HG03469 (cell line): ENCODE measurements at regions not wholly inside any gene's neighbourhood (a gene's known extent, or its start where the extent isn't known, plus 50 kb on each side); places are given as distances from the start of the nearest gene placed in this dataset.
"Not testable (repeated sequence)": the region's sequence is repeated elsewhere in the genome, so short reads cannot be mapped to it uniquely, and the experiment has no call there.

Experiments
- ATAC-seq: cut with Tn5 transposase; IDR thresholded peaks from one replicate; pipeline ENCODE4 v1.9.1; 2021; ENCODE audit warnings: mild to moderate bottlenecking, moderate library complexity, moderate number of reproducible peaks; ENCODE audit not compliant: unreplicated experiment

- ATAC-seq, result no peak
These were observed 59.9 kb downstream of the MINAR1 start for GRCh38 chr15:79492065-79492464.

GRCh38 chr15:79494384-79494909 lies 62.3 kb downstream of the MINAR1 start:
- ATAC-seq, result no peak

- no peak for ATAC-seq
These were observed 63.0 kb downstream of the MINAR1 start for GRCh38 chr15:79494963-79495755.

- no peak for ATAC-seq
These were observed 63.6 kb downstream of the MINAR1 start for GRCh38 chr15:79495775-79496174.

GRCh38 chr15:79496838-79497237 lies 64.7 kb downstream of the MINAR1 start:
- ATAC-seq, result no peak

GRCh38 chr15:79501086-79501485 lies 69.0 kb downstream of the MINAR1 start:
- ATAC-seq, result no peak

GRCh38 chr15:79505956-79506355 lies 73.8 kb downstream of the MINAR1 start:
- no peak for ATAC-seq

GRCh38 chr15:79512844-79513243 lies 80.7 kb downstream of the MINAR1 start:
- not testable (repeated sequence) for ATAC-seq

GRCh38 chr15:79513417-79513816 lies 81.3 kb downstream of the MINAR1 start:
- no peak for ATAC-seq

- no peak for ATAC-seq
These were observed 81.8 kb downstream of the MINAR1 start for GRCh38 chr15:79513940-79514339.

- no peak for ATAC-seq
These were observed 83.3 kb downstream of the MINAR1 start for GRCh38 chr15:79515300-79516027.

GRCh38 chr15:79516155-79516554 lies 84.0 kb downstream of the MINAR1 start:
- no peak for ATAC-seq

GRCh38 chr15:79516646-79517045 lies 84.5 kb downstream of the MINAR1 start:
- ATAC-seq, result no peak

GRCh38 chr15:79519628-79520027 lies 87.5 kb downstream of the MINAR1 start:
- ATAC-seq, result no peak

GRCh38 chr15:79520654-79521053 lies 88.5 kb downstream of the MINAR1 start:
- ATAC-seq, result no peak

- ATAC-seq, result no peak
These were observed 90.5 kb downstream of the MINAR1 start for GRCh38 chr15:79522656-79523055.

- no peak for ATAC-seq
These were observed 91.1 kb downstream of the MINAR1 start for GRCh38 chr15:79523266-79523665.

- no peak for ATAC-seq
These were observed 92.4 kb downstream of the MINAR1 start for GRCh38 chr15:79524531-79524930.

- ATAC-seq, result no peak
These were observed 94.2 kb downstream of the MINAR1 start for GRCh38 chr15:79526376-79526775.

GRCh38 chr15:79527821-79528220 lies 95.7 kb downstream of the MINAR1 start:
- no peak for ATAC-seq

GRCh38 chr15:79529157-79529785 lies 97.1 kb downstream of the MINAR1 start:
- ATAC-seq, result no peak

- ATAC-seq, result no peak
These were observed 103.4 kb downstream of the MINAR1 start for GRCh38 chr15:79535536-79535935.
